NCI-H1092 treated with DMSO at 0.1 percent for 48 hours (cell line): ENCODE measurements at regions not wholly inside any gene's neighbourhood (a gene's known extent, or its start where the extent isn't known, plus 50 kb on each side); places are given as distances from the start of the nearest gene placed in this dataset.
A peak's percentile ranks its signal among the peaks of the same experiment; 100 is the strongest.

Experiments
- DNase-seq: peaks from one replicate; lab custom pipeline; 2025; lab: John Stamatoyannopoulos, UW

GRCh38 chr10:113364227-113364626 lies 188.6 kb upstream of the HABP2 start:
- no peak for DNase-seq

DNA sequence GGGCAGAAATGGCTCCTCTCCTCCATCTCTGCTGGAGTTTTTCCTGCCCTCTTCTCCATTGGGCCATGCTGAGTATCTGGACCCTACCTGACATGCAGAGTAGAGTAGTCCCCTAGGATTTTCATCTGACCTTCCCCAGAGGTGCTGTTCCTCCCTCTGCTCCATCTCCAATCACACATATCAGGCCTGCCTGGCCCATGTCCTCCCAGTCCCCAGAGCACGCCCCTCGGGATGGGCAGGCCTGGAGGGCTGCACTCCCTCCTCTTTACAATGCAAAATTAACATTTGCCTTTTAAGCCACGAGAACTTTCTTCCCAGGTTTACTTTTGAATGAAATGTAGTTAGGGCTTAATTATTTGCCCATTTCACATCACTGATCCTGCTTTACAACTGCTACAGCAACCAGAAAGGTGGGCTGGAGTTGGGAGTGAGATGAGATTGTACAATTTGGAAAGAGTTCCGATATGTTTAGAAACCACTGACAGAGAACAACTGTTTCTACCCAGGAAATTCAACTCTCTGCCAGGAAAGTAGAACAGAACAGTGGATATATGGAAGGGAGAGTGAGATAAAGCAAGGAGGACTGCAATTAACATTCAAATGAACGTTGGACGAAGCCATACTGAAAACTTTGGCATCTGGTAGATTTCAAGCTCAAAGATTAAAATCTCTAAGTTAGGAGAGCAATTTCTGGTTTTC lies 184.0 kb upstream of the HABP2 start:
- DNase-seq: no peak

DNA sequence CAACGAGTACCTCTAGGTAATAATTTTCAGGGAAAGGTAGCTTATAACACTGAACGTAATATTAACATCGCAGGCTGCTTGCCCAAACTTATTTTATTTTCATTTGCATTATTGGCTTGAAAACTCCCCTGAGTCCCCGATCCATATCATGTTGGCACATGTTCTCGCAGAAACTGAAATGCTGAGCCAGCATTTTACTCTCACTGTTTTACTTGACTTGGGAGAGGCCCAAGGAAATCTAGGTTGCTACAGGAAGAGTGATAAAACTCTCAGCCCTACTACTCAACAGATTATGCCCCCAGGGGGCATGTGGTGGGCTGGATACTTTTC lies 183.5 kb upstream of the HABP2 start:
- no peak for DNase-seq

DNA sequence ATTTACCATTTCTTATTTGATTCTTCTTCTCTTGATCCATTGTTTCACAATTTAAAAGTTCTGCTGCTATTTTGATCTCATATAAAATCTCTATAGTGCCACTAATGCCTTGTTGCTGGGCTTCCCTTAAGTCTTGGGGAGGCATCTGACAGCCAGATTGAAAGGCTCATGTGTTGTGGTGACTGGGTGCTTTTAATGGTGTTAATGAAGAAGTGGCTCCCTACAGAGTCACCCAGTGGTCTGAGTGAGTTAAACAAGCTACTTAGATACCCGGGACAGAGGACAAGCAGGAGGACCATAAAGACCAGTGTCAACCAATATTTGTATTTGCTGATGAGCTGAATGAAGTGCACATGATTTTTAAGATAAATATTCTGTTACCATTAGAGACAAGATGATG lies 176.4 kb upstream of the HABP2 start:
- no peak for DNase-seq

DNA sequence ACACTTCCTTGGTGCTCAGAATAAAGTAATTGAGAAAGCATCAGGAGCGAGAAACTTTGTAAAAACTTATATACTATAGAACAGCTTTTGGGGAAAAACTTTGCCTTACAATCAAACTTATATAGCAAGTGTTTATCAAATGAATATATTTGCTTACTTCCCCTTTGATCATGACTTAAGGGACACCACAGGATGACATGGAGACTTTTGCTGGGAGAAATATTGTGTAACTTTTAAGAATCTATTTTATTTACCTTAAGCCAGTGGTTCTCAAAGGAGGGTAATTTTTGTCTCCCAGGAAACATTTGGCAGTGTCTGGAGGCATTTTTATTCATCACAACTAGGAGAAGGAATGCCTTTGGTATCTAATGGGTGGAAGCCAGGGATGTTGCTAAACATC lies 173.8 kb upstream of the HABP2 start:
- DNase-seq: no peak

DNA sequence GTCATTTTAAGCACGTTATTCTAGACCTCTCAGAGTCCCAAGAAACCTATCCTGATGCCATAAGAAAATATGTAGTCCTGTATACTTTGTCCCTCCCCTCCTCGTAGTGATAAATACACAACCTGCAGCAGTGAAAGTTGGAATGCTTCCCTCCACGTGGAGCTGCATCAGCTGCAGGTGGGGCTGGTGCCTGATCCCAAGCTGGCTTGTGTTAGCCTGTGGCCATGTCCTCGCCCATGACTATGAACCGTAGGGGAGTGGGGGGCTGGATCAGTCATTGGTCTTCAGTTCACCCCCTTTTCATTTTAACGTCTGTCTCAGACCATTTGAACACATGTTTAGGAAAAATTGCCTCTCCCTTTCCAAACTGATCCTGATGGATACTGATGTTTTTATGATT lies 171.4 kb upstream of the HABP2 start:
- no peak for DNase-seq

DNA sequence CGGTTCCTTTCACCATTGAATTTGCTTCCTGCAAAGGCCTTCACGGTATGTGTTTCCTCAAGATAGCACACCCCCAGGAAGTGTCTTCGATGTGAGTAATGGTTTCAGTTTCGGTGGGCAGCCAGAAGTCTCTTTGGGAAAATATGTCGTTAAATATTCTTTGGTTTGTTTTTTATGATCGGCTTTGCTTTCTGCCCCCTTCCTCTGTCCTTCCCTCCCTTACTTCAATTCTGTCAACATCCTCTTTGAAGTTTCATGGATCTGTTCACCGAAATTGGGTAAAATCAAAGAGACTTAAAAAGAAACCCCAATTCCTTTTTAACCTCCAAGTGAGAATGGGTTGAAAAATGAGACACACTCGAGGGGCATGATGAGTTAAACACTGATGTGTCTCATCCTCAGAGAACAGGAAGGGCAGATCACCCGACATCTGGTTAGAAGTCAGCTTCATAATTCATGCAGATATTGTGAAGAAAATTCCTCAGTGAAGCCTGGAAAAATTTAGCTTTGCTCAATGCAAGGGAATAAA lies 170.8 kb upstream of the HABP2 start:
- no peak for DNase-seq

- DNase-seq: no peak
Observed at GRCh38 chr10:113382691-113383090, 170.2 kb upstream of the HABP2 start.

- no peak for DNase-seq
Observed at GRCh38 chr10:113384181-113384580, 168.7 kb upstream of the HABP2 start.

- DNase-seq: peak; percentile 58
Observed at GRCh38 chr10:113385021-113385999, 167.5 kb upstream of the HABP2 start.

DNA sequence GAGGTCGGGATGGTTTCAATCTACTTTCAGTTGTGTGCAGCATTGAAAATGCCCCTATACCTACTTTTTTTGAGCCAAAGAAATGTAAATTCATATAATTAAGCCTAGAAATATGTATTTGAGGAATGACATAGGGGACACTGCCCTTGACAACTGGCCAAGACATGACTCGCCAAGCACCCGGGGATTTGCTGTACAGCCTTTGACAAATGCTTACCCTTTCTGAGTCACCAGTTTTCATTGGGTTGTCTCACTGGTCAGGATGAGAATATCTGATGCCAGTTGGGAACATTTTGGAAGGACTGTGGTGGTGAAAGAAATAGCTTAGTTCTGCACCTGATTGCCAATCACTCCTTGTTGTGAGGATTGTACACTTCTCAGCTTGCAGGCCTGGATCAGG lies 166.8 kb upstream of the HABP2 start:
- DNase-seq: no peak

- DNase-seq: no peak
Observed at GRCh38 chr10:113389969-113390368, 162.9 kb upstream of the HABP2 start.

GRCh38 chr10:113390896-113391295 lies 162.0 kb upstream of the HABP2 start:
- no peak for DNase-seq

- DNase-seq: no peak
Observed at GRCh38 chr10:113397047-113397446, 155.8 kb upstream of the HABP2 start.

DNA sequence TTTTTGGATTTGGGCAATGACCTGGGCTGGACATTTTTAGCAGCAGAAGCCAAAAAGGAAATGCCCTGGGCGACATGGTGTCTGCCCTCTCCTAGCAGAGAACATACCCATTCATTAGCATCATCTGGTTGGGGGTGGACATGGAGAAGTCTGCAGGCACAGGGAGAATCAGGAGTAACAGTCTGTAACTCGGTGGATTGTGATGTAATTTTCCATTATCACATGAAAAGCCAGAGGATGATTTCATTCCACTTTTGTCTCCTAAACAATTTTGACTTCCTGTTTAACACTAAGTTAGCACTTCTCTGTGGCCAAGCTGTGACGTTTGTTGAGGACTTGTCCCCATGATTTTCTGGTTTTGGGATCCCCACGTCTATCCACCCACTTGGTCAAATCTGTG lies 153.8 kb upstream of the HABP2 start:
- DNase-seq: no peak

- DNase-seq: no peak
Observed at GRCh38 chr10:113402602-113403001, 150.3 kb upstream of the HABP2 start.

- DNase-seq: no peak
Observed at GRCh38 chr10:113407218-113407617, 145.6 kb upstream of the HABP2 start.

DNA sequence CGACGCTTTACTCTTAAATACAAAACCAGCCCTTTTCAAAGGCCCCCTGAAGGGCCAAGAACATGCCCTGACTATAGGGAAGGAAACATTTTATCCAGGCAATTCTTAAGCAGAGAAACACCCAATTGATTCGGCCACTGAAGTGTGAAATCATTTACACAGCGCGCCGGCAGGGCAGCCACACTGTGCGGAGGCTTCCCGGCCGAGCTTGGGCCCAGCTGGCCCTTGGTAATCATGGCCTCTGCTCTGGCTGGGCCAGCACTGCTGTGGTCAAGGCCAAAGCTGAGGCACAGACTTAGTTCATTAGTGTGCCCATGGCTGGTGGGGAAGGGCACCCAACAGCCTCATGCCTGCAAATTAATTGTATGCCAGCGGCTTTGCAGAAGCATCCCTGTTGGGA lies 143.7 kb upstream of the HABP2 start:
- DNase-seq: no peak

DNA sequence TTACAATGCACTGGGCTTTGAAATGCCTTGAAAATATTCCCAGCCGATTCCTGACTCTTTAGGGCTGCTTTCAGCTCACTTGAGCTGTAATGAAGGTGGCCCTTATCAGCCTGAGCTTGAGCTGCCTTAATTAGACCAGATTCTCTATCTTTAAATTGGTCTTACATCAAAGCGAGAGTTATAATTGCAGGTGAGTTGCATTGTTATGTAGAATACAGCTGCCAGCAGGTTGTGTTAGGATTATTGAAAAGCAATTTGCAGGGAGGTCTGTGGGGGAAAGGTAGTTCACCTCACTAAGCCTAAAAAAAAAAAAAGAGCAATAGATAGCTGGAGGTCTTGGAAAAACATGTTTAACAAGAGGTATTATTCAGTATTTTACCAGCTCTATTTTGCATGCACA lies 142.2 kb upstream of the HABP2 start:
- DNase-seq: no peak

- no peak for DNase-seq
Observed at GRCh38 chr10:113411456-113411855, 141.4 kb upstream of the HABP2 start.

GRCh38 chr10:113412161-113412560 lies 140.7 kb upstream of the HABP2 start:
- no peak for DNase-seq

GRCh38 chr10:113414543-113414942 lies 138.3 kb upstream of the HABP2 start:
- no peak for DNase-seq

GRCh38 chr10:113415246-113415645 lies 137.6 kb upstream of the HABP2 start:
- no peak for DNase-seq
